HK-2 (cell line): ENCODE measurements at regions not wholly inside any gene's neighbourhood (a gene's known extent, or its start where the extent isn't known, plus 50 kb on each side); places are given as distances from the start of the nearest gene placed in this dataset.
"Not testable (repeated sequence)": the region's sequence is repeated elsewhere in the genome, so short reads cannot be mapped to it uniquely, and the experiment has no call there.

ENCODE experiments used
- DNase-seq: peaks from one replicate; pipeline ENCODE4 v3.0.0-alpha.2; 2018; ENCODE audit not compliant: unreplicated experiment

- DNase-seq = no peak
These were observed 761.3 kb upstream of the KIF2B start for GRCh38 chr17:53061446-53061845.

DNA sequence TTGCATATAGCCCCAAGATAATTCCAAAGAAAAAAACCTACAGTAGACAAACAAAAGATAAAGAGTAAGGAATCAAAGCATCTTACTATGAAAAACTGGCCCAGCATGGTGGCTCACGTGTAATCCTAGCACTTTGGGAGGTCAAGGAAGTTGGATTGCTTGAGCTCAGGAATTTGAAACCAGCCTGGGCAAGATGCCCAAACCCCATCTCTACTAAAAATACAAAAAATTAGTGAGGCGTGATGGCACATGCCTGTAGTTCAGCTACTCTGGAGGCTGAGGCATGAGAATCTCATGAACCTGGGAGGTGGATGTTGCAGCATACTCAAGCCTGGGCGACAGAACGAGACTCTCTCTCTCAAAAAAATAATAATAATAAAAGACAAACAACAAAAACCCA, 764.7 kb upstream of the KIF2B start:
- peak; percentile 16 for DNase-seq

DNA sequence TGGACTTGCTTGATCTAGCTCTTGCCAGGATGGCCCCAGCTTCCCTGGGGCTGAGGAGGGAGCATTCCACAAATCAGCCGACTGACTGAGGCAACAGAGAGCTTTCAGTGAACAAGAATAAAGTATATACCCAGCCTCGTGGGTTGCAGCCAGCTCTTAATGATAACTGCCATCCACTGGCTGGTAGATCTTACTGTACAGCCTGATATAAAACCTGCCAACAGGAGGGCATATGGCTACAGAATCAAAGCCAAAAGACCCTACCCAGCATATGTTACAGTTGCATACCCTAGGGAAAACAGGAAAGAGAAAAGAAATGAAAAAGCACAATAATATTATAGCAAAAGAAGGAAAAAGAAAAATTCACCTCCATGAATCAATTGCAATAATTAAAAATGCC, 775.9 kb upstream of the KIF2B start:
- no peak for DNase-seq

DNA sequence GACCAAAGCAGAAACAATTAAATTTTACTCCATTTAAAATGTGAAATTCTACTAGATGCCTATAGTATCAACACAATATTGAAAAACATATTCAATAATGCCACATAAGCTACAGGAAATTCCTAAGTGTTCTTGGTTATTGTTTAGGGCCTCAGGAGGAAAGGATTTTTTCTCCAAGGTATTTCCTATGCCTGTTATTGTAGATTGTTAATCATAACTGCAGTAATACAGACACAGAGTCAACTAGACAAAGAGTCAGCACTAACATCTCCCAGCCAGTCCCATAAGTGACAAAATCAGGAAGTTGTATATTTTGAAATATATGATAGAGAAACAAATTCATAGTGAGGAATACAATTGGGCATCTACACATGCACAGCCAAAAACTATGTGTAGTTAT, 782.7 kb upstream of the KIF2B start:
- no peak for DNase-seq

GRCh38 chr17:53033297-53033696, 789.4 kb upstream of the KIF2B start:
- no peak for DNase-seq

DNA sequence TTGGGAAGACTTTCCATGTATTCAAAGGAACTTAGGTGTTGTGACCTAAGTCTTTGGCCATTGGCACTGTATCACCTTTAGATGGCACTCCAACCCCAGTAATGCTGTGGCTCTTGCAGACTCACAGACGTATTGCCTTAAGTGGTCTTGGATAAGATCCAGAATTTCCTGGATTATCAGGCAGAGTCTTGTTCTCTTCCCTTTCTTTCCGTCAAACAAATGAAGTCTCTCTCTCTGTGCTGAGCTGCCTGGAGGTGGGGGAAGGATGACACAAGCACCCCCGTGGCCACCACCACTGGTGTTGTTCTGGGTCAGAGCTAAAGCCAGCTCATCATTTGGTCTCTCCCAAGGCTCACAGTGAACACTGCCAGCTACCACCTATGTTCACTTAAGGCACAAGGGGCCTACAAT, 789.9 kb upstream of the KIF2B start:
- DNase-seq = peak; percentile 41

GRCh38 chr17:53017227-53017626, 805.5 kb upstream of the KIF2B start:
- DNase-seq = no peak

DNA sequence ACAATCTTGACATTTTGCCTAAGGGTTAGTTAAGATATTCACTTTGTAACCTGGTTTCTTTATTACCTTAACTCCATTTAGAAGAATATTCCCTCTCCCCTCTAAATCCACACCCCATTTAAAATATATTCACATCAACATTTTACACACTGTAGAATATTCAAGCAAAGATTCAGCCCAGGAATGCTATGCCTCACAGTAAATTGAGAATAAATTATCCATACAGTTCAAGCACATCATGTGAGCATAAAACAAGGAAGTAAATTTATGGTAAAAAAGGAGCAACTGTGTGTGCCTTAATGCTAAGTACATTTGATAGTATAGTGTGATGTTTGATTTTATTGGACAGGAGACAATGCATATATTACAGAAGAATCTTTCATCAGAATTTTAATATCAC, 806.6 kb upstream of the KIF2B start:
- no peak for DNase-seq

DNA sequence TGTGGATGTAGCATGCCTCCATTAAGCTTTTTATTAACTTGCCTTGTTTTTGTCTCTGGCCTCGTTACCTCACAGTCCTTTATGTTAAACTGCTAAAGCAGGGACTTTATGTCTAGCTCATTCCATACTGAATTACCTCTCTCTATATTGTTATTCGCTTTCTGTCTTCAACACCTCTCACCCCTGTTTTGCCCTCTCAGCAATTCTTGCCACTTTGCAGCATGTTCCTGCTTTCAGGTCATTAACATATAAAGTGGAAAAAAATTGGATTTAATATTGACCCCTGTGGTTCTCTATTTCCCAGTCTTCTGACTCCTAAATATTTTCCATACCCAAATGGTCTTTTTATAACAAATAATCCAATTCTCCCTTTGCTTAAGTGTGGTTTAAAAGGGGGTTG, 810.4 kb upstream of the KIF2B start:
- DNase-seq = no peak

DNA sequence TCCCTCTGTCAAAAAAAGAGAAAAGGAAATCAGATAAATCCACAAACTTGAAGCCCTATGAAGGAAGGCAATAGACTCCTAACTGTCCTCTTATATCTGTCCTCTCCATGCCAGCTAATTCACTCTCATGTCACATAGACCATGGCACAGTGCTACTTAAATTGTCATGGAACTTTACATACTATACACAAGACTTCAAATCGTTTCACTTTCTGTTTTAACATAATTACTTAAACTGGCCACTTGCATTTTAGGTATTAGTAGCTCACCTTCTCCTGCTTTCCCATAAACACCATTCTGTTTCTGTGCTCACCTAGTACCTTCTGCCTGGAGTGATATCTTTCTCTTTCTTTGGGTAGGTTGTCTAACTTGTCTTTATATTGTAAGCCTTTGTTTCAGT, 816.7 kb upstream of the KIF2B start:
- DNase-seq = no peak

DNA sequence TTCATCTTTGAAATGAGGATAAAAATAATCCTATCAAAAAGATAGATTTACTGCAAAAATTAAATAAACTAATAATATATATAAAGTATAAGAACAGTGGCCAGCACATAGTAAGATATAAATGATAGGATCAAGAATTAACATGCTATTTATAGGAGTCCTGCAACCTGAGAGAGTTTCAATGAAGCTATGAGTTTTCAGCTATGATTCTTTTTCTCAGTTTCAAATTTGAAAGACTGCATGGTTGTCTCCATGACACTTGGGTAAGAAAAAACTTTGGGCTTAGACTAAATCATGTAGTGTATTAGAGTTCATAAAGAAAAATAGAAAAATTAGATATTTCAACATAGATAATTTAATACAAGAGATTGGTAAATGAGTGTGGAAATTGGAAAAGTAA, 817.8 kb upstream of the KIF2B start:
- DNase-seq = no peak

GRCh38 chr17:52995881-52996280, 826.8 kb upstream of the KIF2B start:
- DNase-seq = no peak

- no peak for DNase-seq
These were observed 827.6 kb upstream of the KIF2B start for GRCh38 chr17:52995147-52995546.

DNA sequence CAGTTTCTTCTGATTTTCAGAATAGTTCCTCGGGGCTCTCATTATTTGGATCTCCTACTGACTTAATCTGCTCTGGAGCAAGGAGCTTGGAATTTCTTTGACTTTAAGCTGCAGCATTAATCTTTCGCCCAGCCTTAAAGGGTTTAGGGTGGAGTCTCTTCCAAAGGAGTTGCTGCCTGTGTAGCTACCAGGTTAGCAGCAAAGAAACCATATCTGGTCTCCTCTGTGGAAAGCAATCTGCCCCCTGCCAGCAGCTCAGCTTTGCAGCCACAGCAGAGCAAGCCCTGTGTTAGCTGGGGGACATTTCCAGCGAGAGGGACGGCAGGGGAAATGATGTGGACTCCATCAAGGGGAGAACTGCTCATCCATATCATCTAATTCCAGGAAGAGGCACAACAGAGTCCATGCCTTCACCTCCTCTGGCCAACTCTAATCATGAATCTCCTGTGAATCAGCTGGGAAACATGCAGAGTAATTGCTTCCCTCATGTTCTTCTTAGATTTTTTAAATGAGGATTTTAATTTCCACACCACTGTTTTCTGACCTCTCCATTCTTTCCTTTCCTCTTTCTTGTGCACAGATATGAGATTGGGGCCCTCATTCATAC, 827.6 kb upstream of the CA10 start:
- no peak for DNase-seq

- no peak for DNase-seq
These were observed 823.8 kb upstream of the CA10 start for GRCh38 chr17:52982331-52982730.

- DNase-seq = no peak
These were observed 821.4 kb upstream of the CA10 start for GRCh38 chr17:52979921-52980320.

DNA sequence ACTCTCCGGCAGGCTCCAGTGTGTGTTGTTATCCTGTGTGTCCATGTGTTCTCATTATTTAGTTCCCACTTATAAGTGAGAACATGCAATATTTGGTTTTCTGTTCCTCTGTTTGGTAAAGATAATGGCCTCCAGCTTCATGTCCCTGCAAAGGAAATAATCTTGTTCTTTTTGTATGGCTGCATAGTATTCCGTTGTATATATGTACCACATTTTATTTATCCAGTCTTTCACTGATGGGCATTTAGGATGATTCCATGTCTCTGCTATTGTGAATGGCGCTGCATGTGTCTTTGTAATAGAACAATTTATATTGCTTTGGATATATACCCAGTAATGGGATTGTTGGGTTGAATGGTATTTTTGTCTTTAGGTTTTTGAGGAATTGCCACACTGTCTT, 807.3 kb upstream of the CA10 start:
- no peak for DNase-seq

GRCh38 chr17:52961751-52962150, 803.2 kb upstream of the CA10 start:
- not testable (repeated sequence) for DNase-seq

- no peak for DNase-seq
These were observed 798.9 kb upstream of the CA10 start for GRCh38 chr17:52957411-52957810.

- no peak for DNase-seq
These were observed 788.9 kb upstream of the CA10 start for GRCh38 chr17:52947418-52947817.

GRCh38 chr17:52938623-52939230, 780.2 kb upstream of the CA10 start:
- no peak for DNase-seq

- no peak for DNase-seq
These were observed 772.1 kb upstream of the CA10 start for GRCh38 chr17:52930581-52930980.

DNA sequence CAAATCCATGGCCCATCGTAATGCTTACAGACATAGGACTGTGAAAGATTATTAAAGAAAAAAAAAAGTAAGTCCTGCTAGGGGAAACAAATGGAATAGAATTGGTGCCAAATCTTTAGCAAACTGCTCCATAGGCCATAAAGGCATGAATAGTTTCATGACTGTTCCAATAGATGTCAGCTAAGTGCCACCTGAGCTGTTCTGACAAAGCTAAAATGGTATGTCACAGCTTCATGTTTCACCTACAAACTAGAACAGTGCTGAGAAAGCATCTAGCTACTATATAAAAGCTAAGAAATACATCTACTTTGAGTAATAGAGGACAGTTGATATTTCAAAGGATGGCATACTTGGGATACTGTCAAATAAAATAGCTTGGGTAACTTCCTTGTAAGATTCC, 771.6 kb upstream of the CA10 start:
- no peak for DNase-seq

GRCh38 chr17:52923658-52924057, 765.1 kb upstream of the CA10 start:
- no peak for DNase-seq
